Thymus (tissue), 11 donors: ENCODE measurements at regions not wholly inside any gene's neighbourhood (a gene's known extent, or its start where the extent isn't known, plus 50 kb on each side); places are given as distances from the start of the nearest gene placed in this dataset.

Source experiments
- DNase-seq, 9 donors: peaks; one replicate each; pipeline ENCODE4 v3.0.0-alpha.2; 2013; ENCODE audit warnings: low spot score in 9 of 9, low read depth in 6 of 9, missing footprints in 1 of 9
- H3K27ac ChIP-seq, 2 donors: one replicate each; pipeline ENCODE4 v1.5.1; 2013; ENCODE audit warnings: control low read depth in 1 of 2, low read depth in 1 of 2, low read length in 1 of 2, mild to moderate bottlenecking in 1 of 2, moderate library complexity in 1 of 2
- H3K27me3 ChIP-seq, 2 donors: one replicate each; pipeline ENCODE4 v1.5.1; 2013; ENCODE audit warnings: low read length in 1 of 2; ENCODE audit not compliant: control insufficient read depth in 2 of 2, insufficient read depth in 1 of 2
- H3K36me3 ChIP-seq, 2 donors: one replicate each; pipeline ENCODE4 v1.5.1; 2013; ENCODE audit warnings: low read length in 1 of 2, mild to moderate bottlenecking in 1 of 2, moderate library complexity in 1 of 2; ENCODE audit not compliant: control insufficient read depth in 2 of 2, insufficient read depth in 2 of 2
- H3K4me1 ChIP-seq, 2 donors: one replicate each; pipeline ENCODE4 v1.5.1; 2013; ENCODE audit warnings: low read length in 2 of 2; ENCODE audit not compliant: control insufficient read depth in 2 of 2, insufficient read depth in 2 of 2
- H3K4me3 ChIP-seq, 2 donors: one replicate each; pipeline ENCODE4 v1.5.1; 2013; ENCODE audit warnings: low read length in 2 of 2, control low read depth in 1 of 2, mild to moderate bottlenecking in 1 of 2
- H3K9me3 ChIP-seq, 2 donors: one replicate each; pipeline ENCODE4 v1.5.1; 2013; ENCODE audit warnings: low read length in 1 of 2, mild to moderate bottlenecking in 1 of 2; ENCODE audit not compliant: control insufficient read depth in 2 of 2, insufficient read depth in 1 of 2
- WGBS: extraction: QIAGEN DNeasy Blood & Tissue Kit; methylation state at CpG from one replicate; pipeline ENCODE4 v1.1.7; 2013; 5-methylcytosine and 5-hydroxymethylcytosine counted together
- donor health status: healthy.

GRCh38 chr15:31471731-31472430 lies 145.2 kb downstream of the KLF13 start:
- WGBS, result 91% methylated on average over 7 of the region's 7 CpGs
- H3K27me3 ChIP-seq, result peaks cover 0 to 2% of the 10 kb centered on the region in 2 donors
- H3K9me3 ChIP-seq, result no peaks in the 10 kb centered on the region
- no peak overlapping the region for H3K4me3 ChIP-seq
- H3K4me1 ChIP-seq, result peaks cover 11 to 19% of the 10 kb centered on the region in 2 donors
- no peaks in the 10 kb centered on the region for H3K36me3 ChIP-seq
- H3K27ac ChIP-seq, result no peak overlapping the region
- no peak for DNase-seq

- H3K4me1 ChIP-seq, result peaks cover 11 to 19% of the 10 kb centered on the region in 2 donors
- H3K27ac ChIP-seq, result peak overlapping the region; percentile 38 to 64
- DNase-seq, result peak in 4 of 9 donors; percentile 40 to 74 (median 48)
- no peaks in the 10 kb centered on the region for H3K9me3 ChIP-seq
- no peaks in the 10 kb centered on the region for H3K36me3 ChIP-seq
- WGBS, result 23% methylated on average over 8 of the region's 8 CpGs
- H3K4me3 ChIP-seq, result no peak overlapping the region
- H3K27me3 ChIP-seq, result no peaks in the 10 kb centered on the region
Observed at GRCh38 chr15:31472636-31473384, 146.2 kb downstream of the KLF13 start.

- Histone ChIP-seq H3K4me1 (peaks cover 11 to 19% of the 10 kb centered on the region in 2 donors), H3K9me3 (no peaks in the 10 kb centered on the region), H3K36me3 (no peaks in the 10 kb centered on the region), H3K27ac (peak overlapping the region; percentile 38 to 64), H3K27me3 (peaks cover 0 to under 1% of the 10 kb centered on the region in 2 donors), H3K4me3 (no peak overlapping the region)
- no peak for DNase-seq
- 80% methylated on average over 6 of the region's 6 CpGs for WGBS
Observed at GRCh38 chr15:31473385-31474058, 146.9 kb downstream of the KLF13 start.

- Histone ChIP-seq H3K4me1 (peaks cover 11 to 19% of the 10 kb centered on the region in 2 donors), H3K27me3 (peaks cover 0 to 2% of the 10 kb centered on the region in 2 donors), H3K27ac (no peak overlapping the region), H3K9me3 (no peaks in the 10 kb centered on the region), H3K4me3 (no peak overlapping the region), H3K36me3 (no peaks in the 10 kb centered on the region)
- WGBS, result 89% methylated on average over 10 of the region's 10 CpGs
- DNase-seq, result no peak
Observed at GRCh38 chr15:31474059-31474868, 147.6 kb downstream of the KLF13 start.

- Histone ChIP-seq H3K27ac (no peak overlapping the region), H3K9me3 (no peaks in the 10 kb centered on the region), H3K4me1 (peaks cover 18 to 29% of the 10 kb centered on the region in 2 donors), H3K36me3 (no peaks in the 10 kb centered on the region), H3K4me3 (no peak overlapping the region), H3K27me3 (peaks cover 0 to 2% of the 10 kb centered on the region in 2 donors)
- WGBS, result 97% methylated on average over 7 of the region's 7 CpGs
- no peak for DNase-seq
Observed at GRCh38 chr15:31476236-31476810, 149.7 kb downstream of the KLF13 start.

- Histone ChIP-seq H3K9me3 (no peaks in the 10 kb centered on the region), H3K4me3 (no peak overlapping the region), H3K4me1 (peaks cover 21 to 29% of the 10 kb centered on the region in 2 donors), H3K27me3 (peaks cover 1 to 5% of the 10 kb centered on the region in 2 donors), H3K27ac (no peak overlapping the region), H3K36me3 (no peaks in the 10 kb centered on the region)
- no peak for DNase-seq
- WGBS, result 97% methylated on average over 5 of the region's 5 CpGs
Observed at GRCh38 chr15:31476866-31477265, 150.2 kb downstream of the KLF13 start.

GRCh38 chr15:31477301-31477700 lies 150.7 kb downstream of the KLF13 start:
- peaks cover 4 to 9% of the 10 kb centered on the region in 2 donors for H3K27me3 ChIP-seq
- H3K27ac ChIP-seq, result no peak overlapping the region
- no peaks in the 10 kb centered on the region for H3K9me3 ChIP-seq
- H3K36me3 ChIP-seq, result no peaks in the 10 kb centered on the region
- WGBS, result 99% methylated on average over 4 of the region's 4 CpGs
- H3K4me1 ChIP-seq, result peaks cover 24 to 26% of the 10 kb centered on the region in 2 donors
- DNase-seq, result no peak
- H3K4me3 ChIP-seq, result no peak overlapping the region

GRCh38 chr15:31477851-31478701 lies 151.4 kb downstream of the KLF13 start:
- Histone ChIP-seq H3K36me3 (no peaks in the 10 kb centered on the region), H3K4me3 (no peak overlapping the region), H3K4me1 (peaks cover 16 to 26% of the 10 kb centered on the region in 2 donors), H3K9me3 (no peaks in the 10 kb centered on the region), H3K27ac (no peak overlapping the region), H3K27me3 (peaks cover 12 to 17% of the 10 kb centered on the region in 2 donors)
- 97% methylated on average over 8 of the region's 8 CpGs for WGBS
- DNase-seq, result no peak
